BJ (cell line): ENCODE measurements at regions not wholly inside any gene's neighbourhood (a gene's known extent, or its start where the extent isn't known, plus 50 kb on each side); places are given as distances from the start of the nearest gene placed in this dataset.
"Not testable (repeated sequence)": the region's sequence is repeated elsewhere in the genome, so short reads cannot be mapped to it uniquely, and the experiment has no call there.

Experiments
- CTCF ChIA-PET: fragments of 350-600 bp; formaldehyde crosslinking; extraction: SDS; loops from one replicate; lab custom pipeline; 2021; ENCODE audit warnings: antibody characterized with exemption, inconsistent platforms; lab: Yijun Ruan, JAX
- POLR2A ChIA-PET: fragments of 300-600 bp; sonication (Branson Sonifier 250); formaldehyde crosslinking; extraction: SDS; loops from one replicate; lab custom pipeline; 2021; ENCODE audit warnings: antibody characterized with exemption; lab: Charles Lee
- DNase-seq: peaks from one replicate; pipeline ENCODE4 v3.0.0-alpha.2; 2011; ENCODE audit warnings: low read depth
- H3K27me3 ChIP-seq: 2 replicates; pipeline ENCODE4 v1.6.0; 2011; ENCODE audit warnings: low read length; ENCODE audit not compliant: control insufficient read depth, insufficient read depth
- H3K36me3 ChIP-seq: 2 replicates; pipeline ENCODE4 v1.5.1; 2011; ENCODE audit warnings: low read length; ENCODE audit not compliant: control insufficient read depth, insufficient read depth
- H3K4me3 ChIP-seq: 2 replicates; pipeline ENCODE4 v1.5.1; 2011; ENCODE audit warnings: low read depth, mild to moderate bottlenecking, control low read depth, low read length
- CTCF ChIP-seq: IDR thresholded peaks from 2 replicates; pipeline ENCODE4 v1.5.1; 2011; ENCODE audit warnings: low read depth, mild to moderate bottlenecking, control low read depth, inconsistent platforms, low read length, moderate library complexity; ENCODE audit not compliant: insufficient read depth

GRCh38 chr9:30928045-30928444 is 1456.4 kb upstream of the ACO1 start:
- no peak overlapping the region for H3K4me3 ChIP-seq
- H3K27me3 ChIP-seq = no peaks in the 10 kb centered on the region
- no peak for DNase-seq
- no peaks in the 10 kb centered on the region for H3K36me3 ChIP-seq
- no peak for TF ChIP-seq CTCF
- ChIA-PET POLR2A (no interaction called here), CTCF (no interaction called here)

GRCh38 chr9:30932226-30932625 is 1452.2 kb upstream of the ACO1 start:
- ChIA-PET CTCF (no interaction called here), POLR2A (no interaction called here)
- Histone ChIP-seq H3K36me3 (no peaks in the 10 kb centered on the region), H3K4me3 (no peak overlapping the region), H3K27me3 (no peaks in the 10 kb centered on the region)
- TF ChIP-seq CTCF = no peak
- DNase-seq = no peak

GRCh38 chr9:30935730-30936129 is 1448.7 kb upstream of the ACO1 start:
- POLR2A ChIA-PET = no interaction called here
- Histone ChIP-seq H3K36me3 (no peaks in the 10 kb centered on the region), H3K27me3 (no peaks in the 10 kb centered on the region), H3K4me3 (no peak overlapping the region)
- CTCF ChIA-PET = no interaction called here
- DNase-seq = no peak
- TF ChIP-seq CTCF = no peak

- no peaks in the 10 kb centered on the region for H3K27me3 ChIP-seq
- no peaks in the 10 kb centered on the region for H3K36me3 ChIP-seq
- ChIA-PET POLR2A (no interaction called here), CTCF (no interaction called here)
- no peak for TF ChIP-seq CTCF
- no peak for DNase-seq
- no peak overlapping the region for H3K4me3 ChIP-seq
Observed at GRCh38 chr9:30937106-30937505, 1447.3 kb upstream of the ACO1 start.

GRCh38 chr9:30942852-30943251 is 1441.6 kb upstream of the ACO1 start:
- DNase-seq, POLR2A ChIA-PET, H3K36me3 ChIP-seq: not testable (repeated sequence)

GRCh38 chr9:30943446-30944224 is 1440.8 kb upstream of the ACO1 start:
- ChIA-PET CTCF (no interaction called here), POLR2A (no interaction called here)
- H3K36me3 ChIP-seq = no peaks in the 10 kb centered on the region
- no peaks in the 10 kb centered on the region for H3K27me3 ChIP-seq
- H3K4me3 ChIP-seq = no peak overlapping the region
- DNase-seq = no peak
- TF ChIP-seq CTCF = no peak

More at GRCh38 chr9:30942852-30943251, 1441.6 kb upstream of the ACO1 start:
- H3K4me3 ChIP-seq, CTCF ChIA-PET, H3K27me3 ChIP-seq: not testable (repeated sequence)
